ENCODE measurements at regions not wholly inside any gene's neighbourhood (a gene's known extent, or its start where the extent isn't known, plus 50 kb on each side); places are given as distances from the start of the nearest gene placed in this dataset.

DNA sequence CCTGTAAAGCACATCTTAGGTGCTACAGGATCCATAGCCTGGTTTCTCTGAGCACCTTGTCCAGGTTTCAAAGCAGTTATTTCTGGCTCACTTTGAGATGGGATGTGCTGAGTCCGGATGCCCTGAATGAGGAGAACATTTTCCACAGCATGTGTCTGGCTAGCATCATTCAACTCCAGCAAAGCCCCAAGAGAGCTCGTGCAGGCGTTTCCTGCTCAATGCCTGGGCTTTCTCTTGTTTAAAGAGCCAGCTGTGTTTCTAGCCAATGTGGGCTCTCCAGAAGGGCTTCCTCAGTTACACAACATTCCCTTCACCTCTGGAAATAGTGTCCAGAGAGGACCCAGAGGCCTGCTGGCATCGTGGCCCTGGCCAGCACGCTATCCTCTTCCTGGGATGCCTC is 411.7 kb downstream of the DMAC1 start:
- no peaks in the 10 kb centered on the region for H3K79me2 ChIP-seq (ENCODE audit: low read depth)
- H3K9me2 ChIP-seq (ENCODE audit: insufficient read depth): no peaks in the 10 kb centered on the region
- POLR2A ChIA-PET (ENCODE audit: unreplicated experiment): no interaction called here
- H3F3A ChIP-seq (ENCODE audit: insufficient read depth, low read depth): no peaks in the 10 kb centered on the region
- H3K27ac ChIP-seq: no peak overlapping the region
- no peaks in the 10 kb centered on the region for H4K20me1 ChIP-seq (ENCODE audit: insufficient read depth)
- 0 out of 2 replicates have a peak, but pooled peaks cover 5% of the 10 kb centered on the region for H3K27me3 ChIP-seq (ENCODE audit: insufficient read depth, low read depth)
- no peak overlapping the region for H3K4me2 ChIP-seq
- no peaks in the 10 kb centered on the region for H3K4me1 ChIP-seq (replicated peaks; ENCODE audit: insufficient read depth)
- intact Hi-C loops (cut with micrococcal nuclease; ENCODE audit: unreplicated experiment): no loop called here
- no peak overlapping the region for H2AFZ ChIP-seq
- no TSS peak for BruUV-seq (replicated peaks)
- DNase-seq: no peak
- no peaks in the 10 kb centered on the region for H3K9me3 ChIP-seq (ENCODE audit: insufficient read depth, low read depth)
- H3K36me3 ChIP-seq (ENCODE audit: low read depth): no peaks in the 10 kb centered on the region
- no peak overlapping the region for H3K4me3 ChIP-seq
- CTCF ChIA-PET: no interaction called here
- TF ChIP-seq, protein P1, sequence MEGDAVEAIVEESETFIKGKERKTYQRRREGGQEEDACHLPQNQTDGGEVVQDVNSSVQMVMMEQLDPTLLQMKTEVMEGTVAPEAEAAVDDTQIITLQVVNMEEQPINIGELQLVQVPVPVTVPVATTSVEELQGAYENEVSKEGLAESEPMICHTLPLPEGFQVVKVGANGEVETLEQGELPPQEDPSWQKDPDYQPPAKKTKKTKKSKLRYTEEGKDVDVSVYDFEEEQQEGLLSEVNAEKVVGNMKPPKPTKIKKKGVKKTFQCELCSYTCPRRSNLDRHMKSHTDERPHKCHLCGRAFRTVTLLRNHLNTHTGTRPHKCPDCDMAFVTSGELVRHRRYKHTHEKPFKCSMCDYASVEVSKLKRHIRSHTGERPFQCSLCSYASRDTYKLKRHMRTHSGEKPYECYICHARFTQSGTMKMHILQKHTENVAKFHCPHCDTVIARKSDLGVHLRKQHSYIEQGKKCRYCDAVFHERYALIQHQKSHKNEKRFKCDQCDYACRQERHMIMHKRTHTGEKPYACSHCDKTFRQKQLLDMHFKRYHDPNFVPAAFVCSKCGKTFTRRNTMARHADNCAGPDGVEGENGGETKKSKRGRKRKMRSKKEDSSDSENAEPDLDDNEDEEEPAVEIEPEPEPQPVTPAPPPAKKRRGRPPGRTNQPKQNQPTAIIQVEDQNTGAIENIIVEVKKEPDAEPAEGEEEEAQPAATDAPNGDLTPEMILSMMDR (conservative IDR thresholded peaks at IDR 0.05): no peak
- TF ChIP-seq EZH2 (IDR thresholded peaks at IDR 0.05; ENCODE audit: low read depth): no peak

DNA sequence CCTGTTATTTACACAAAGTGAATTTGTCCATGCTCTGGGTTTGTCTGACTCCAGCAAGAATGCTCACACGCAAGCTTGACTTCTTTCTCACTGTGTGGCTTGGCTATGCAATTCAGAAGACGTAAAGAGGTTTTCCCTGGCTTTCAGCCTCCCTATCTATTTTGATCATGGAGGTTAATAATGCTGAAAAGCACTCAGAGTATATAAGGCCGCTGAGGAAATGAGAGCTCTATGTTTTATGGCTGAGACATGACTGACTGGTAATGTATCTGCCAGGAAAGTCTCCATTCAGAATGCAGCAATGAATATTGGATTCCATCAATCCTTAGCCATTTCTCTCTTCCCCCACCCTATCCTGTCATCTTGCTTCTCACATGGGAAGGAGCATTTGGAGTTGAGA is 417.3 kb downstream of the DMAC1 start:
- H3K4me2 ChIP-seq: no peak overlapping the region
- ChIA-PET CTCF (no interaction called here), POLR2A (ENCODE audit: unreplicated experiment) (no interaction called here)
- TF ChIP-seq, protein P1 (conservative IDR thresholded peaks at IDR 0.05): no peak
- no peak for TF ChIP-seq EZH2 (IDR thresholded peaks at IDR 0.05; ENCODE audit: low read depth)
- no peak for DNase-seq
- no peak overlapping the region for H3K4me3 ChIP-seq
- intact Hi-C loops (cut with micrococcal nuclease; ENCODE audit: unreplicated experiment): no loop called here
- no peak overlapping the region for H3K27ac ChIP-seq
- H4K20me1 ChIP-seq (ENCODE audit: insufficient read depth): no peaks in the 10 kb centered on the region
- no peaks in the 10 kb centered on the region for H3F3A ChIP-seq (ENCODE audit: insufficient read depth, low read depth)
- H3K9me3 ChIP-seq (ENCODE audit: insufficient read depth, low read depth): no peaks in the 10 kb centered on the region
- no peaks in the 10 kb centered on the region for H3K4me1 ChIP-seq (replicated peaks; ENCODE audit: insufficient read depth)
- H3K36me3 ChIP-seq (ENCODE audit: low read depth): no peaks in the 10 kb centered on the region
- no peak overlapping the region for H2AFZ ChIP-seq
- no peaks in the 10 kb centered on the region for H3K27me3 ChIP-seq (ENCODE audit: insufficient read depth, low read depth)
- H3K79me2 ChIP-seq (ENCODE audit: low read depth): no peaks in the 10 kb centered on the region
- no peaks in the 10 kb centered on the region for H3K9me2 ChIP-seq (ENCODE audit: insufficient read depth)
- BruUV-seq (replicated peaks): no TSS peak

DNA sequence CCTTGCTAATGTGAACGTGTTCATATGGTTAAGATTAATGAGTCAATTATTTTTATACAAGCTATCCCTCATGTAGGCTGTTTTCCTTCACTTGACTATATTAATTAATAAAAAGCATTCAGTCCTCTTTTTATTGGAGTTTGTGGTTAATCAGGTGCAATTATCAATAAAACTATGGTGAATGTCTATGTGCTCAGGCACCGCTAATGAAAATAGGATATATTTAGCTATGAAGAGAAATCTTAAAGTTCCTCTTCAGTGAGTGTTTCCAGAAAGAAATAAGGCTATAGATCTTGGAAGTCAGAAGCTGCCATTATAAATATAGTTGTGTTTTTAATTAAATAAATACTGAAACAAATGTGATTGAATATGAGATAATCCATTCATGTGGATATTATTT is 422.1 kb downstream of the DMAC1 start:
- no peak overlapping the region for H3K4me2 ChIP-seq
- DNase-seq: no peak
- H3K4me1 ChIP-seq (replicated peaks; ENCODE audit: insufficient read depth): no peaks in the 10 kb centered on the region
- TF ChIP-seq EZH2 (IDR thresholded peaks at IDR 0.05; ENCODE audit: low read depth): no peak
- TF ChIP-seq, protein P1 (conservative IDR thresholded peaks at IDR 0.05): no peak
- no peaks in the 10 kb centered on the region for H3K27me3 ChIP-seq (ENCODE audit: insufficient read depth, low read depth)
- H3K79me2 ChIP-seq (ENCODE audit: low read depth): no peaks in the 10 kb centered on the region
- H3K36me3 ChIP-seq (ENCODE audit: low read depth): no peaks in the 10 kb centered on the region
- intact Hi-C loops (cut with micrococcal nuclease; ENCODE audit: unreplicated experiment): no loop called here
- CTCF ChIA-PET: no interaction called here
- no peaks in the 10 kb centered on the region for H4K20me1 ChIP-seq (ENCODE audit: insufficient read depth)
- H3K27ac ChIP-seq: no peak overlapping the region
- BruUV-seq (replicated peaks): no TSS peak
- no peaks in the 10 kb centered on the region for H3K9me3 ChIP-seq (ENCODE audit: insufficient read depth, low read depth)
- H3K4me3 ChIP-seq: no peak overlapping the region
- no peaks in the 10 kb centered on the region for H3K9me2 ChIP-seq (ENCODE audit: insufficient read depth)
- no peaks in the 10 kb centered on the region for H3F3A ChIP-seq (ENCODE audit: insufficient read depth, low read depth)
- no peak overlapping the region for H2AFZ ChIP-seq
- POLR2A ChIA-PET (ENCODE audit: unreplicated experiment): no interaction called here
